Muscle layer of duodenum (tissue), 2 donors: ENCODE measurements at regions not wholly inside any gene's neighbourhood (a gene's known extent, or its start where the extent isn't known, plus 50 kb on each side); places are given as distances from the start of the nearest gene placed in this dataset.
A peak's percentile ranks its signal among the peaks of the same experiment; 100 is the strongest.

Experiments used
- H3K27ac ChIP-seq: one replicate; pipeline ENCODE4 v1.7.0; 2013; ENCODE audit warnings: mild to moderate bottlenecking, low read length
- H3K27me3 ChIP-seq: one replicate; pipeline ENCODE4 v1.7.0; 2013; ENCODE audit warnings: low read depth, mild to moderate bottlenecking, control low read depth, low read length
- H3K36me3 ChIP-seq, 2 donors: one replicate each; pipeline ENCODE4 v1.7.0; 2013; ENCODE audit warnings: low read length in 2 of 2, control low read depth in 1 of 2, mild to moderate bottlenecking in 1 of 2; ENCODE audit not compliant: insufficient read depth in 2 of 2, control insufficient read depth in 1 of 2
- H3K4me1 ChIP-seq, 2 donors: one replicate each; pipeline ENCODE4 v1.7.0; 2013; ENCODE audit warnings: low read length in 2 of 2, mild to moderate bottlenecking in 2 of 2, control low read depth in 1 of 2, moderate library complexity in 1 of 2; ENCODE audit not compliant: insufficient read depth in 2 of 2, control insufficient read depth in 1 of 2
- H3K4me3 ChIP-seq, 2 donors: one replicate each; pipeline ENCODE4 v1.7.0; 2013; ENCODE audit warnings: low read length in 2 of 2, low read depth in 1 of 2, mild to moderate bottlenecking in 1 of 2
- H3K9me3 ChIP-seq, 2 donors: one replicate each; pipeline ENCODE4 v1.7.0; 2013; ENCODE audit warnings: low read length in 2 of 2, control low read depth in 1 of 2, mild to moderate bottlenecking in 1 of 2; ENCODE audit not compliant: control insufficient read depth in 1 of 2
- donor health status: healthy.

DNA sequence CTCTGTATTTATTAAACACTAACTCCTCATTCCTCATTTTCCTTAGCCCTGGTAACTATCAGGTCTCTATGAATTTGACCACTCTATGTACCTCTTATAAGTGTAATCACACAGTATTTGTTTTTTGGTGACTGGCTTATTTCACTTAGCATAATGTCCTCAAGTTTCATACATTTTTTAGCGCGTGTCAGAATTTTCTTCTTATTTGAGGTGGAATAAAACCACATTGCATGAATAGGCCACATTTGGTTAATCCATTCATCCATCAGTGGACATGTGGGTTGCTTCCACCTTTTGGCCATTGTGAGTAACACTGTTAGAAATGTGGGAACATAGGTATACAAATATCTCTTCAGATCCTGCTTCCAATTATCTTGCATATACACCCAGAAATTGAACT is 341.2 kb upstream of the BOD1L1 start:
- Histone ChIP-seq H3K4me3 (no peak overlapping the region), H3K4me1 (no peaks in the 10 kb centered on the region), H3K36me3 (no peaks in the 10 kb centered on the region), H3K27me3 (no peaks in the 10 kb centered on the region), H3K27ac (no peak overlapping the region), H3K9me3 (no peaks in the 10 kb centered on the region)

DNA sequence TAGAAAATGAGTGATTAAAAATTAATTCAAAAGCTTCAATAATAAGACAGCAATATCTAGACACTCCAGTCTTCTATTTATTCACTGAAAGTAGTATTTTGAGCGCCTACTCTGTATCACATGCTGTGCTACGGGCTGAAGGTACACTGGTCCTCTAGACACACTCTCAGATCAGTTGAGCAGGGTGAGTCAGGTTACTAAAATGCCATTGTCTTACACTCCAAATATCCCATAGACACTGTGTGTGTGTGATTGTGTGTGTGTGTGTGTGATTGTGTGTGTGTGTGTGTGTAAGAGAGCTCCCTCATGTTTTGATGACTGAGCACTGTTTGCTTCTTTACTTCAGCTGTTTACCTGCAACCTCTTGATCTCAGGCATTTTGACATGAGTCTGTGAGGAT is 342.8 kb upstream of the BOD1L1 start:
- Histone ChIP-seq H3K4me3 (no peak overlapping the region), H3K36me3 (no peaks in the 10 kb centered on the region), H3K27me3 (no peaks in the 10 kb centered on the region), H3K9me3 (no peaks in the 10 kb centered on the region), H3K27ac (no peak overlapping the region), H3K4me1 (no peaks in the 10 kb centered on the region)

DNA sequence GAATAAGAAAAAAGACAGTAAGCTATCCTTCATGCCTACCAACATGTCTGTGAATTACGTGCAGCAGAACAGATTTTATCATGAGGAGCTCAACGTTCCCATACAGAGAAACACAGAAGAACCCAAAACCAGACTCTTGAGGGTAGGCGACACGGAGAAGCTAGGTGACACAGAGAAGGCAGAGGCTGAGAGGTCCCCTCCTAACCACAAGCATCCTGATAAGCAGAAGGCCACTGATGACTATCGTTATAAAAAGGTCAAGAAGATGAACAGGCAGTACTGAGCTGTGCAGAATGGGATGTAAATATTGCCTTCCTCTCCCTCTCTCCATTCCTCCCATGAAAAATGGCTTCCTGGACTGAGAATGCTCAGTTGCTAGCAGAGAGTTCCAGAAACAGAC is 350.2 kb upstream of the BOD1L1 start:
- Histone ChIP-seq H3K9me3 (no peaks in the 10 kb centered on the region), H3K4me3 (no peak overlapping the region)

DNA sequence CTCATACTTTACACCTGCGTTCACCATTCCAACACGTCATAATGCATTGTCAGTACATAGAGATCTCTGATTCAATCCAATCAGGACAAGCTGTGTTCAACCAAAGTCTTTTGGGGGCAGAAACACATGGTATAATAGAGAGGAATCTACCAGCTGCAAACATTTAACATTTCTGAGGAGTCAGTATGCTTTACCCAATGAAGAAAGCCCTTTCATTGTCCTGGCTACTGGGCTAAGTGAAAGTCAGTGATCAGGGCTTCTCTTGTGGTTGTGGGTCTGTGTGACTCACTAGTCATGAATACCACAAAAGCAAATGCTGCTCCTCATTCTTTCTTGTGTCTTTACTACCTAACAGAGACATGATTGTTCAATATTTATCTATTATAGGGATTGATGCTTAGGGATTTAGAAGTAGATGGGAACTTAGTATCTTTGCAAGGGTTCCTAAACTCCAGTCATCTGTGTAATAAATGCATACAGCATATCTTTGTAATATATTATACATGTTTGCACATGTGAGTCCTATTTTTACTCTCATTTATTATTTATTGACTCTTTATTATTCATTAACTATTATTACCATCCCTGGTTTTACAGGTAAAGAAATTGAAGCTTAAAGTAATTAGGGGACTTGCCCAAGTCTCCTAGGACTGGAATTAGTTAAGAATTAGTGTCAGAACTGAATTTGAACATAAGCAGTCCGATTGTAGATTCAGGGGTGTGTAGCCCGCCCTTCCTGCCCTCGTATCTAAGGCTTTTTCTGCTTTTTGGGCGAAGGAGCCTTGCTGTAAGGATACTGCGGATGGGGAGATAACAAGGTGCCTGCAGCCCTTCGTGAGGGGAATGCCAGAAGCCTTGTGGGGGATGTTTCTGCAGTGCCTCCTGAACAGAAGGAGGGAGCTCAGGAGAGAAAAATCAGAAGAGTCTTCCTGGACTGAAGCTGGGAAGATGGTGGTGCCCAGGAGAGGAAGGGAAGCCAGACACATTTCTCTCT is 353.1 kb upstream of the BOD1L1 start:
- Histone ChIP-seq H3K27me3 (no peaks in the 10 kb centered on the region), H3K27ac (no peak overlapping the region)

More for the DNA sequence above, 350.2 kb upstream of the BOD1L1 start:
- Histone ChIP-seq H3K27me3 (no peaks in the 10 kb centered on the region), H3K4me1 (peaks cover 0 to 3% of the 10 kb centered on the region in 2 donors), H3K36me3 (no peaks in the 10 kb centered on the region), H3K27ac (no peak overlapping the region)

DNA sequence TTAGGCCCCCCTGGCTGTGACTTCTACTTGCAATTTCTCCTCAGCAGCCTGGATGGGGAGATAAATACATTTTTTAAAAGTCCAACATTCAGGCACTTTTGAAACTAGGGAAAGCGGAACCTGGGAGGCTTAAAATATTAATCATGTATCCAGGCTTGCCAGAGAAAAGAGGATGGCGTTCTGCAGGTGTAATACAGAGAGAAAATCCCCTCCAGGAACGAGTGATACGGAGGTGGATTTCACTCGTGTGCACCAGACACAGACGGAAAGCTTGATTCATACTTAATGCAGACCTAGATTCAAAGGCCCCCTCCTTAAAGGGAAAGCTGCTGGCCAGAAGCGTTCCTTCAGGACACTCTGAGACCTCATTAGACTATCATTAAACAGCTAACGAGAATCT is 354.0 kb upstream of the BOD1L1 start:
- H3K36me3 ChIP-seq: no peaks in the 10 kb centered on the region
- peak overlapping the region in 1 of 2 donors; percentile 12 for H3K4me3 ChIP-seq
- H3K27ac ChIP-seq: no peak overlapping the region

More for the DNA sequence above, 353.1 kb upstream of the BOD1L1 start:
- Histone ChIP-seq H3K4me3 (no peak overlapping the region), H3K4me1 (peaks cover 0 to 3% of the 10 kb centered on the region in 2 donors), H3K9me3 (no peaks in the 10 kb centered on the region), H3K36me3 (no peaks in the 10 kb centered on the region)

DNA sequence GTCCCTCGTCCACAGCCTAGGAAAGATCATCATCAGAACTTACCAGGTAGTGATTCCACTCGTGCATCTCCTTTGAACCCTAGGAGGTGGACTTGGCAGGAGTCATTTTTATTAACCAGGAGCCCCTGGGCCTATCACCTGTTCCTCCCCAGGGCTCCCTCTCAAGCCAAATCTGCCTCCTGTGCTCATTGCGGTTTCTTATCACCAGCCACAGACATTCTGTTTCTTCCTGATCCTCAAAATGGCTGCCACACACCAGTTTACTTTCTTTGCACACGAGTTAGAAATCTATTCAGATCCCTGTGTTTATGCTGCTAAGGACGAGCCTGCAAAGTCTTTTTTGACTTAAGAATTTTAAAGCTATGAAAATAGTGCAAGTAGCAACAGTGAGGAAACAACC is 354.5 kb upstream of the BOD1L1 start:
- H3K4me3 ChIP-seq: no peak overlapping the region
- H3K4me1 ChIP-seq: peaks cover 0 to 3% of the 10 kb centered on the region in 2 donors
- H3K36me3 ChIP-seq: no peaks in the 10 kb centered on the region
- H3K27ac ChIP-seq: no peak overlapping the region
- no peaks in the 10 kb centered on the region for H3K27me3 ChIP-seq
- no peaks in the 10 kb centered on the region for H3K9me3 ChIP-seq

More for the DNA sequence above, 354.0 kb upstream of the BOD1L1 start:
- Histone ChIP-seq H3K9me3 (no peaks in the 10 kb centered on the region), H3K27me3 (no peaks in the 10 kb centered on the region), H3K4me1 (peaks cover 0 to 3% of the 10 kb centered on the region in 2 donors)

DNA sequence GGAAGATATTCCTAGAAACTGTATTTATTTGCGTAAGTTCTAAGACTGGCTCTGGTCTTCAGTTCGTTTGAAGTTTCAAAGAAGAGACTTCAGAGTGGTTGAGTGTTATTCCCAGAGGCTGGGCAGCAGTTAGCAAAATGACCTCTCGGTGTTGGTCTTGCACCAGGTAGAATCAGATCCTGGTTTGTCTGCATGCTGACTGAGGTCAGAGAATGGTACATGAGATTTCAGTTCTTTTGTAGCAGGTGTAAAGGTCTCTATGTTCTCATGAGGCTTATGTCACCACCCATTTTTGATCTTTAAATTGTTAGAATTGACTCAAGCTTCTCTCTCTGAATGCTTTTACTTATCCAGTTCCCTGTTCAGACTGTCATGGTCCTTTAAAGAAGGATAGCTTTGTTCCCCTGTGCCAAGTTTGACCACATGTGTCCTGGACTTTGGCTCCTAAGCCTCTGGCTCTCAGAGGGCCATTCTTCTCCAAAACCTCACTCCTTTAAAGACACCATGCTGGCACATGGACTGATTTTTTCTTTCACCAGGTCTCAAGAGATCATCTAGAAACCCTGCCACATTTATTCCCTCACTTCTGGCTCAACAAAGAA is 355.8 kb upstream of the BOD1L1 start:
- no peak overlapping the region for H3K27ac ChIP-seq
- peaks cover 0 to 3% of the 10 kb centered on the region in 2 donors for H3K4me1 ChIP-seq
- H3K36me3 ChIP-seq: no peaks in the 10 kb centered on the region
- no peak overlapping the region for H3K4me3 ChIP-seq
- H3K9me3 ChIP-seq: no peaks in the 10 kb centered on the region
- no peaks in the 10 kb centered on the region for H3K27me3 ChIP-seq

DNA sequence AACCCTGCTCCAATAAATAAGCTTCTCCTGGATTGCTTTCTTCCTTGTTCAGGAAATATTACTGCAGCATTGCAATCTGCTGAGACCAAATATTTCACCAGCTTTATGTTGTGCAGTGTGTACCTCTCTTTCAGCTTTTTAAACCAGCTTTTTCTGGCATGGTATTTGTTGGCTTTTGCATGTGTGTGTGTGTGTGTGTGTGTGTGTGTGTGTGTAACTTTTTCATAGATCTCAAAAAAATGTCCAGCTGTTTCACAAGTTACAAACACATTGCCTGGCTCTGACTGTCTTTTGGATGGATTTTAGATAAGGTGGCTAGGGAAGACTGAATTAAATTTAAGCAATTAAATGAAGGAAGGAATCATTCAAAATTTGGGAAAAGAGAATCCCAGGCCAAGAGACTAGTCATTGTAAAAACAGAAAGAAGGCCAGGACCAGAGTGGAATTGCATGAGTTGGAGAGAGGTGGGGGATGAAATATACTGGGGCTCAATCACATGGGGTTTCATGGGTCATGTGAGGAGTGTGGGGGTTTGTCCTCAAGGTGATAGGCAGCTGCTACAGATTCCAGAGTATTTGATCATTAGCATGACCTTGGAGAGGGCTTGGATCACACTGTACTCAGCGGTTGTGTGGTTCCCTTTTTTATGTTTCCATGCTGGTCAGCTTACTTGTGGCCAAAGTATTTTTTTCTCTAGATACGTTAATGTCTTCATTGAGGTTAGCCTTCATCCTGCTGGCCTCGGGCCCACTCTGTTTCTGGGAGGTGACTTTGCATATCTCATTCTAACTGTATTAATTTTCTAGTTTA is 357.7 kb upstream of the BOD1L1 start:
- Histone ChIP-seq H3K27ac (no peak overlapping the region), H3K27me3 (no peaks in the 10 kb centered on the region), H3K36me3 (no peaks in the 10 kb centered on the region), H3K4me3 (no peak overlapping the region), H3K9me3 (no peaks in the 10 kb centered on the region), H3K4me1 (peaks cover 0 to 3% of the 10 kb centered on the region in 2 donors)

DNA sequence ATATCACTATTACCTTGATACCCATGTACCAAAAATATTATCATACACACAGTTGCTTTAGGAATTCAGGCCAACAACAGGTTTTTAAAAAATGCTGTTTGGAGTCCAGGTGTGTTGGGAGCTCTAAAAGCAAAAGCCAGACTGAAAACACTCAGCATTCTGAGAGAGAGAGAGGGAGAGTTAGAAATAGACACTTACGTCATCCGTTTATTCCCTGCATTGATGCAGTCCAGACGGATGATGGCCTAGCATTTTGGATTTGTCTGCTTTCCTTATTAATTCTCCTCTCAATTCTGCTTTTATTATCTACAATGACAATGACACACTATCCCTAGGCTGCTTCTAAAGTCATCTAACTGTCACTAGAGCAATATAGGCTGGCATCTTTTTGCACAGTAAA is 358.3 kb upstream of the BOD1L1 start:
- no peaks in the 10 kb centered on the region for H3K9me3 ChIP-seq
- no peak overlapping the region for H3K4me3 ChIP-seq
- H3K27me3 ChIP-seq: no peaks in the 10 kb centered on the region
- no peaks in the 10 kb centered on the region for H3K36me3 ChIP-seq
- peak overlapping the region; percentile 21 for H3K27ac ChIP-seq
- H3K4me1 ChIP-seq: peaks cover 0 to 4% of the 10 kb centered on the region in 2 donors

DNA sequence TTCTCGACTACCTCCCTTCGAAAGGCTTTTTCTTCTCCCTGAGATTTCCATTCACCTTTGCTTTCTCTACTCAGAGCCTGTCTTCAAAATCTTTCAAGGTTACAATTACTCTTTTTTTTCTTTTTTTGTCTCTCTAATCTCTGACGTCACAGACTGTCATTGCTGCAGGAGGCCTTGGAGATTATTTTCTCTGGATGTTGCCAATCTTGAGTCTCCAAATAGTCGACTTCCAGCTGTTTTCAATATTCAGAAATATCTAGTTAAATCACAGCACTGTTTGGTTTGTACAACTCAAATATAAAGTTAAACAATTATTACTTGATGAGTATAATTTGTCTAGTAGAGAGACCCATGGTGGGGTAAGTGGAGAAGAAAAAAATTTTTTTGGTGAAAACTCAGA is 359.0 kb upstream of the BOD1L1 start:
- peak overlapping the region; percentile 21 for H3K27ac ChIP-seq
- no peaks in the 10 kb centered on the region for H3K36me3 ChIP-seq
- peaks cover 0 to 8% of the 10 kb centered on the region in 2 donors for H3K4me1 ChIP-seq
- H3K4me3 ChIP-seq: no peak overlapping the region
- H3K27me3 ChIP-seq: no peaks in the 10 kb centered on the region
- H3K9me3 ChIP-seq: no peaks in the 10 kb centered on the region
